ENCODE measurements at regions not wholly inside any gene's neighbourhood (a gene's known extent, or its start where the extent isn't known, plus 50 kb on each side); places are given as distances from the start of the nearest gene placed in this dataset.

DNA sequence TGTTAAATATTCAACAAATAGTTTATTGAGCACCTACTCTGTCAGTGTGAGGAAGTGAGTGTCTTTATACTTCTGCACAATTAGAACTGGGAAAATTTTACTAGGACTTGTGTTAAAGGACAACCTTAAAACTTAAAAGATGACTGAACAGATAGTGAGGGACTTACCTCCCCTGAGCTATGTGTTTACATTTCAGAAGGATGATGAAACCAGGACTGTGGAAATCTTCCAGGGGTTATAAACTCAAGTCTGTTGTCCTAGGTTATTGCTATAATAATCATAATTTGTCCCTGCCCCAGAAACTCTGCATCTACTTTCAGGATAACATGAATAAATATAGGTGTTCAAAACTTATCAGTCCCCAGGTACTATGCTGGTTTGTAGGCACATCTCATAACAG, 261.0 kb upstream of the MKLN1 start:
- Histone ChIP-seq H3K36me3 (ENCODE audit: control insufficient read depth in 2 of 2, insufficient read depth in 1 of 2, low read length in 2 of 2) (no peaks in the 10 kb centered on the region), H3K4me3 (ENCODE audit: low read depth, low read length) (no peak overlapping the region), H3K9me3 (ENCODE audit: control insufficient read depth, insufficient read depth, low read depth, low read length) (no peaks in the 10 kb centered on the region), H3K4me1 (ENCODE audit: control insufficient read depth, insufficient read depth, low read length) (no peaks in the 10 kb centered on the region), H3K27ac (ENCODE audit: extremely low read depth, low read depth, low read length) (no peak overlapping the region)
- ChIA-PET CTCF (interaction anchor here (0.6 to 1.7 kb wide), 4 partner anchors 12 to 482 kb away, joined by 3 to 7 read pairs (median 4); no protein-coding TSS in a partner anchor), POLR2A (no interaction called here)
- TF ChIP-seq ZNF639 (tag by site-specific recombination; IDR thresholded peaks at IDR 0.05) (no peak), GLIS1 (tag by site-specific recombination; IDR thresholded peaks at IDR 0.05) (peak; percentile 53)

DNA sequence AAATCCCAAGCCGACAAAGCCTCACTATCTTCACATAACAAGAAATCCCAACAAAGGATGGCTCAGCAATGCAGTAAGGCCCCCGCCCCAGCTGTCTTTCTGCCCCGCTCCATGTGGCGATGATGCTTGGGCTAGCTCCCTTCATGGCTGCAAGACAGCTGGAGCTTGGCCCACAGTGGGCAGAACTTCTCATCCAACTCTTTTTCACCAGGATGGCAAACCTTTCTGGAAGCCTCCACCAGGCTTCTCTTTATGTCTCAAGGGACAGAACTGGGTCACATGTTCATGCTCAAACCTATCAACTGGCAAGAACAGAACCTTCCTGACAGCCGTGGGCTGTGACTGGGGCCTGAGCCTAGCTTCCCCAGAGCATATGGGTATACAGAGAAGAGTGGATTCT, 260.5 kb upstream of the MKLN1 start:
- ChIA-PET POLR2A (no interaction called here), CTCF (interaction anchor here (0.6 to 1.1 kb wide), 3 partner anchors 12 to 482 kb away, joined by 3 to 4 read pairs (median 3); no protein-coding TSS in a partner anchor)
- H3K27ac ChIP-seq (ENCODE audit: extremely low read depth, low read depth, low read length) = no peak overlapping the region
- H3K4me3 ChIP-seq (ENCODE audit: low read depth, low read length) = no peak overlapping the region
- no peaks in the 10 kb centered on the region for H3K36me3 ChIP-seq (ENCODE audit: control insufficient read depth in 2 of 2, insufficient read depth in 1 of 2, low read length in 2 of 2)
- TF ChIP-seq MYNN (tag by site-specific recombination; IDR thresholded peaks at IDR 0.05; ENCODE audit: borderline replicate concordance) (no peak), ZNF335 (tag by site-specific recombination; conservative IDR thresholded peaks at IDR 0.05) (no peak), ZNF266 (tag by site-specific recombination; IDR thresholded peaks at IDR 0.05; ENCODE audit: low read depth) (no peak), ZNF792 (tag by site-specific recombination; IDR thresholded peaks at IDR 0.05) (no peak), ZFP41 (tag by site-specific recombination; IDR thresholded peaks at IDR 0.05; ENCODE audit: borderline replicate concordance) (no peak), ZNF76 (tag by site-specific recombination; IDR thresholded peaks at IDR 0.05; ENCODE audit: borderline replicate concordance, low read depth) (no peak), ZNF146 (tag by site-specific recombination; IDR thresholded peaks at IDR 0.05) (no peak), ZNF626 (tag by site-specific recombination; IDR thresholded peaks at IDR 0.05) (no peak)
- TF ChIP-seq, protein P1, sequence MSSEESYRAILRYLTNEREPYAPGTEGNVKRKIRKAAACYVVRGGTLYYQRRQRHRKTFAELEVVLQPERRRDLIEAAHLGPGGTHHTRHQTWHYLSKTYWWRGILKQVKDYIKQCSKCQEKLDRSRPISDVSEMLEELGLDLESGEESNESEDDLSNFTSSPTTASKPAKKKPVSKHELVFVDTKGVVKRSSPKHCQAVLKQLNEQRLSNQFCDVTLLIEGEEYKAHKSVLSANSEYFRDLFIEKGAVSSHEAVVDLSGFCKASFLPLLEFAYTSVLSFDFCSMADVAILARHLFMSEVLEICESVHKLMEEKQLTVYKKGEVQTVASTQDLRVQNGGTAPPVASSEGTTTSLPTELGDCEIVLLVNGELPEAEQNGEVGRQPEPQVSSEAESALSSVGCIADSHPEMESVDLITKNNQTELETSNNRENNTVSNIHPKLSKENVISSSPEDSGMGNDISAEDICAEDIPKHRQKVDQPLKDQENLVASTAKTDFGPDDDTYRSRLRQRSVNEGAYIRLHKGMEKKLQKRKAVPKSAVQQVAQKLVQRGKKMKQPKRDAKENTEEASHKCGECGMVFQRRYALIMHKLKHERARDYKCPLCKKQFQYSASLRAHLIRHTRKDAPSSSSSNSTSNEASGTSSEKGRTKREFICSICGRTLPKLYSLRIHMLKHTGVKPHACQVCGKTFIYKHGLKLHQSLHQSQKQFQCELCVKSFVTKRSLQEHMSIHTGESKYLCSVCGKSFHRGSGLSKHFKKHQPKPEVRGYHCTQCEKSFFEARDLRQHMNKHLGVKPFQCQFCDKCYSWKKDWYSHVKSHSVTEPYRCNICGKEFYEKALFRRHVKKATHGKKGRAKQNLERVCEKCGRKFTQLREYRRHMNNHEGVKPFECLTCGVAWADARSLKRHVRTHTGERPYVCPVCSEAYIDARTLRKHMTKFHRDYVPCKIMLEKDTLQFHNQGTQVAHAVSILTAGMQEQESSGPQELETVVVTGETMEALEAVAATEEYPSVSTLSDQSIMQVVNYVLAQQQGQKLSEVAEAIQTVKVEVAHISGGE (tag by site-specific recombination; conservative IDR thresholded peaks at IDR 0.05; ENCODE audit: low read depth) = no peak
- no peaks in the 10 kb centered on the region for H3K4me1 ChIP-seq (ENCODE audit: control insufficient read depth, insufficient read depth, low read length)
- H3K9me3 ChIP-seq (ENCODE audit: control insufficient read depth, insufficient read depth, low read depth, low read length) = no peaks in the 10 kb centered on the region

DNA sequence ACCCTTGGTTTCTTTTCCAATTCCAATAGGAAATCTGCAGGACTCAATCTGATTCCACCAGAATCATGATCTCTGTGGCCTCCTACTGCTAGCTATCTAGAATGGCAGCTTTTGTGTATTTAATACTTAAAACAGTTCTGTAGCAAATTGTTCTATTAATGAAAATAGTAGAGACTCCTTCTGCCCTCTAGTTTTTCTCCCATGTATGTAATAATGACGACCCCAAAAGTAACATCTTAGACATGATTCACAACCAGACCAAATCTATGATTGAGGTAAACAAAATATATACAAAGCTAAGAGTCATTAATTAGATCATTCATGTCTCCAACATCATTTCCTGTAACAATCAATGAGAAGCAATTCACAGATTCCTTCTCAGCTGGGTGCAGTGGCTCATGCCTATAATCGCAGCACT, 259.1 kb upstream of the MKLN1 start:
- Histone ChIP-seq H3K27ac (ENCODE audit: extremely low read depth, low read depth, low read length) (no peak overlapping the region), H3K36me3 (ENCODE audit: control insufficient read depth in 2 of 2, insufficient read depth in 1 of 2, low read length in 2 of 2) (no peaks in the 10 kb centered on the region), H3K9me3 (ENCODE audit: control insufficient read depth, insufficient read depth, low read depth, low read length) (no peaks in the 10 kb centered on the region), H3K4me1 (ENCODE audit: control insufficient read depth, insufficient read depth, low read length) (no peaks in the 10 kb centered on the region), H3K4me3 (ENCODE audit: low read depth, low read length) (no peak overlapping the region)
- ChIA-PET POLR2A (interaction anchor here (0.7 kb wide), 1 partner anchor 258 kb away, joined by 3 read pairs; no protein-coding TSS in a partner anchor), CTCF (interaction anchor here (0.5 to 1.6 kb wide), 14 partner anchors 10 to 259 kb away, joined by 3 to 5 read pairs (median 3); partner anchors contain the start of gene MKLN1)
- TF ChIP-seq ZNF529 (tag by site-specific recombination; IDR thresholded peaks at IDR 0.05; ENCODE audit: insufficient replicate concordance) (no peak), ZNF580 (tag by site-specific recombination; IDR thresholded peaks at IDR 0.05) (no peak), ZNF626 (tag by site-specific recombination; IDR thresholded peaks at IDR 0.05) (no peak), ZNF658 (tag by site-specific recombination; IDR thresholded peaks at IDR 0.05) (no peak)

Data from HEK293 (cell line).